ENCODE measurements at regions not wholly inside any gene's neighbourhood (a gene's known extent, or its start where the extent isn't known, plus 50 kb on each side); places are given as distances from the start of the nearest gene placed in this dataset.

GRCh38 chr2:19235308-19235707 lies 123.1 kb downstream of the OSR1 start:
- no peak for DNase-seq (ENCODE audit: low read depth in 3 of 3)

- DNase-seq (ENCODE audit: low read depth in 3 of 3) = no peak
Measured at GRCh38 chr2:19232312-19232711, 126.1 kb downstream of the OSR1 start.

- no peak for DNase-seq (ENCODE audit: low read depth in 3 of 3)
Measured at GRCh38 chr2:19231625-19232024, 126.8 kb downstream of the OSR1 start.

GRCh38 chr2:19230626-19231025 lies 127.8 kb downstream of the OSR1 start:
- DNase-seq (ENCODE audit: low read depth in 3 of 3) = no peak

- no peak for DNase-seq (ENCODE audit: low read depth in 3 of 3)
Measured at GRCh38 chr2:19228715-19229114, 129.7 kb downstream of the OSR1 start.

- no peak for DNase-seq (ENCODE audit: low read depth in 3 of 3)
Measured at GRCh38 chr2:19228181-19228593, 130.2 kb downstream of the OSR1 start.

GRCh38 chr2:19226871-19227270 lies 131.6 kb downstream of the OSR1 start:
- DNase-seq (ENCODE audit: low read depth in 3 of 3) = no peak

GRCh38 chr2:19226386-19226785 lies 132.0 kb downstream of the OSR1 start:
- DNase-seq (ENCODE audit: low read depth in 3 of 3) = no peak

GRCh38 chr2:19225931-19226330 lies 132.5 kb downstream of the OSR1 start:
- no peak for DNase-seq (ENCODE audit: low read depth in 3 of 3)

- DNase-seq (ENCODE audit: low read depth in 3 of 3) = no peak
Measured at GRCh38 chr2:19225126-19225525, 133.3 kb downstream of the OSR1 start.

GRCh38 chr2:19224486-19224885 lies 133.9 kb downstream of the OSR1 start:
- no peak for DNase-seq (ENCODE audit: low read depth in 3 of 3)

- DNase-seq (ENCODE audit: low read depth in 3 of 3) = no peak
Measured at GRCh38 chr2:19224011-19224410, 134.4 kb downstream of the OSR1 start.

- no peak for DNase-seq (ENCODE audit: low read depth in 3 of 3)
Measured at GRCh38 chr2:19219060-19219459, 139.4 kb downstream of the OSR1 start.

- no peak for DNase-seq (ENCODE audit: low read depth in 3 of 3)
Measured at GRCh38 chr2:19218166-19218565, 140.3 kb downstream of the OSR1 start.

- no peak for DNase-seq (ENCODE audit: low read depth in 3 of 3)
Measured at GRCh38 chr2:19216676-19217602, 141.5 kb downstream of the OSR1 start.

- no peak for DNase-seq (ENCODE audit: low read depth in 3 of 3)
Measured at GRCh38 chr2:19216238-19216637, 142.2 kb downstream of the OSR1 start.

GRCh38 chr2:19214682-19215391 lies 143.6 kb downstream of the OSR1 start:
- DNase-seq (ENCODE audit: low read depth in 3 of 3) = no peak

GRCh38 chr2:19209575-19210341 lies 148.7 kb downstream of the OSR1 start:
- DNase-seq (ENCODE audit: low read depth in 3 of 3) = no peak

- DNase-seq (ENCODE audit: low read depth in 3 of 3) = no peak
Measured at GRCh38 chr2:19208479-19209199, 149.8 kb downstream of the OSR1 start.

GRCh38 chr2:19207452-19207851 lies 151.0 kb downstream of the OSR1 start:
- DNase-seq (ENCODE audit: low read depth in 3 of 3) = no peak

- DNase-seq (ENCODE audit: low read depth in 3 of 3) = no peak
Measured at GRCh38 chr2:19205983-19206533, 152.4 kb downstream of the OSR1 start.

Data from stimulated activated CD4-positive, alpha-beta T cell treated with anti-CD3 and anti-CD28 coated beads, TNF-alpha, amount 100 ng/mL, for 4 hours (primary cell).